HEK293 (cell line): ENCODE measurements at regions not wholly inside any gene's neighbourhood (a gene's known extent, or its start where the extent isn't known, plus 50 kb on each side); places are given as distances from the start of the nearest gene placed in this dataset.

Experiments
- CTCF ChIP-seq: fragments of 450-650 bp; formaldehyde crosslinking; IDR thresholded peaks from 2 replicates; pipeline ENCODE4 v1.5.1; 2016; ENCODE audit warnings: missing biosample characterization, missing genetic modification characterization
- FEZF1 ChIP-seq: fragments of 450-650 bp; formaldehyde crosslinking; IDR thresholded peaks from 2 replicates; pipeline ENCODE4 v1.5.1; 2016; ENCODE audit warnings: missing biosample characterization, missing genetic modification characterization
- TSHZ1 ChIP-seq: fragments of 450-650 bp; formaldehyde crosslinking; IDR thresholded peaks from 2 replicates; pipeline ENCODE4 v1.5.1; 2016; ENCODE audit warnings: missing biosample characterization, missing genetic modification characterization, borderline replicate concordance
- ZBTB17 ChIP-seq: fragments of 450-650 bp; formaldehyde crosslinking; IDR thresholded peaks from 2 replicates; pipeline ENCODE4 v1.5.1; 2016; ENCODE audit warnings: missing biosample characterization, missing genetic modification characterization
- ZFP3 ChIP-seq: fragments of 450-650 bp; formaldehyde crosslinking; IDR thresholded peaks from 2 replicates; pipeline ENCODE4 v1.5.1; 2016; ENCODE audit warnings: low read depth, missing biosample characterization, missing genetic modification characterization
- ZNF133 ChIP-seq: fragments of 450-650 bp; formaldehyde crosslinking; IDR thresholded peaks from 2 replicates; pipeline ENCODE4 v1.5.1; 2016; ENCODE audit warnings: missing biosample characterization, missing genetic modification characterization
- ZNF211 ChIP-seq: fragments of 450-650 bp; formaldehyde crosslinking; IDR thresholded peaks from 2 replicates; pipeline ENCODE4 v1.5.1; 2016; ENCODE audit warnings: low read depth, missing biosample characterization, missing genetic modification characterization
- ZNF221 ChIP-seq: fragments of 450-650 bp; formaldehyde crosslinking; IDR thresholded peaks from 2 replicates; pipeline ENCODE4 v1.5.1; 2017; ENCODE audit warnings: missing biosample characterization, missing genetic modification characterization, borderline replicate concordance
- ZNF501 ChIP-seq: fragments of 450-650 bp; formaldehyde crosslinking; IDR thresholded peaks from 2 replicates; pipeline ENCODE4 v1.5.1; 2016; ENCODE audit warnings: missing biosample characterization, missing genetic modification characterization
- TF ChIP-seq, protein P1 (sequence below): fragments of 450-650 bp; formaldehyde crosslinking; IDR thresholded peaks from 2 replicates; pipeline ENCODE4 v1.5.1; 2017; ENCODE audit warnings: missing biosample characterization, missing genetic modification characterization

GRCh38 chr14:106579084-106579483, 1052.7 kb downstream of the TMEM121 start:
- TF ChIP-seq CTCF (tag by site-specific recombination), result no peak
- TF ChIP-seq, protein P1, sequence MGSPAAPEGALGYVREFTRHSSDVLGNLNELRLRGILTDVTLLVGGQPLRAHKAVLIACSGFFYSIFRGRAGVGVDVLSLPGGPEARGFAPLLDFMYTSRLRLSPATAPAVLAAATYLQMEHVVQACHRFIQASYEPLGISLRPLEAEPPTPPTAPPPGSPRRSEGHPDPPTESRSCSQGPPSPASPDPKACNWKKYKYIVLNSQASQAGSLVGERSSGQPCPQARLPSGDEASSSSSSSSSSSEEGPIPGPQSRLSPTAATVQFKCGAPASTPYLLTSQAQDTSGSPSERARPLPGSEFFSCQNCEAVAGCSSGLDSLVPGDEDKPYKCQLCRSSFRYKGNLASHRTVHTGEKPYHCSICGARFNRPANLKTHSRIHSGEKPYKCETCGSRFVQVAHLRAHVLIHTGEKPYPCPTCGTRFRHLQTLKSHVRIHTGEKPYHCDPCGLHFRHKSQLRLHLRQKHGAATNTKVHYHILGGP, result no peak
- no peak for TF ChIP-seq TSHZ1
- no peak for TF ChIP-seq ZFP3
- TF ChIP-seq ZNF221 (tag by site-specific recombination), result no peak
- TF ChIP-seq ZNF133 (tag by site-specific recombination), result no peak
- no peak for TF ChIP-seq ZNF211 (tag by site-specific recombination)
- no peak for TF ChIP-seq ZNF501 (tag by site-specific recombination)
- no peak for TF ChIP-seq ZBTB17 (tag by site-specific recombination)
- no peak for TF ChIP-seq FEZF1 (tag by site-specific recombination)
